Stimulated activated CD8-positive, alpha-beta memory T cell treated with anti-CD3 and anti-CD28 coated beads, Interleukin-4, amount 100 ng/mL, for 48 hours (primary cell): ENCODE measurements at regions not wholly inside any gene's neighbourhood (a gene's known extent, or its start where the extent isn't known, plus 50 kb on each side); places are given as distances from the start of the nearest gene placed in this dataset.
"Not testable (repeated sequence)": the region's sequence is repeated elsewhere in the genome, so short reads cannot be mapped to it uniquely, and the experiment has no call there.

Experiments used
- DNase-seq: peaks from one replicate; pipeline ENCODE4 v3.0.0-alpha.2; 2020

DNA sequence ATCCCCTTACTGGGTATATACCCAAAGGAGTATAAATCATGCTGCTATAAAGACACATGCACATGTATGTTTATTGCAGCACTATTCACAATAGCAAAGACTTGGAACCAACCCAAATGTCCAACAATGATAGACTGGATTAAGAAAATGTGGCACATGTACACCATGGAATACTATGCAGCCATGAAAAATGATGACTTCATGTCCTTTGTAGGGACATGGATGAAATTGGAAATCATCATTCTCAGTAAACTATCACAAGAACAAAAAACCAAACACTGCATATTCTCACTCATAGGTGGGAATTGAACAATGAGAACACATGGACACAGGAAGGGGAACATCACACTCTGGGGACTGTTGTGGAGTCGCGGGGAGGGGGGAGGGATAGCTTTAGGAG lies 161.7 kb upstream of the PHACTR1 start:
- DNase-seq: not testable (repeated sequence)

DNA sequence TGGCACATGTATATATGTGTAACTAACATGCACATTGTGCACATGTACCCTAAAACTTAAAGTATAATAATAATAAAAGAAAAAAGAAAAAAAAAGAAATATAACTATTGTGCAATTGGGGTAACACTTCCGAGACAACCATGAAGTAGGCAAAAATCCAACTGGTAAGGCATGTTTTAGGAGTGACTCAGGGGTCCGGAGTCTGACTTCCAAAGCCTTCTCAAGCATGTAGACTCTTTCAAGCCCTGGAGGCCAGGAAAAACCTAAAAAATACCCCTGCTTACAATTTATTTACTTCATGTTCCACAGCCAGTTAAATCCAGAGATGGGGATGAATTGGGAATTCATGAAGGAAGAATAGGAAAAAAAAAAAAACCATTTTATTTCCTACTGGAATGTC lies 161.3 kb upstream of the PHACTR1 start:
- no peak for DNase-seq

DNA sequence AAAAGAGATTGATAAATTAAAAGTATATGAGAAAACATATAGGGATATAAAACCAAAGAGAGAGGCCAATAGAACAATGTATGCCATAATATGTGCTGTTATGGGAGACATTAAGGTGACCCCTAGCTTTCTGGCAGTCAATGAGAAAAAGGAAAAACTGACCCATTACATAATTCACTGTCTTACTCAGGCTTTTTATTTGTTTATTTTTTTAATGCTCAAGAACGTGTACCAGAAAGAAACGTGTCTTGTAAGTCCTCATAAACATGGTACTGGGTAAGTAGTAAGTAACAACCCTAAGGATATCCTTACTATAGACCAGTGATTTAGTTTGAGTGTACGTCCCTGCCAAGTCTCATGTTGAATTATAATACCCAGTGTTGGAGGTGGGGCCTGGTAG lies 160.8 kb upstream of the PHACTR1 start:
- no peak for DNase-seq

DNA sequence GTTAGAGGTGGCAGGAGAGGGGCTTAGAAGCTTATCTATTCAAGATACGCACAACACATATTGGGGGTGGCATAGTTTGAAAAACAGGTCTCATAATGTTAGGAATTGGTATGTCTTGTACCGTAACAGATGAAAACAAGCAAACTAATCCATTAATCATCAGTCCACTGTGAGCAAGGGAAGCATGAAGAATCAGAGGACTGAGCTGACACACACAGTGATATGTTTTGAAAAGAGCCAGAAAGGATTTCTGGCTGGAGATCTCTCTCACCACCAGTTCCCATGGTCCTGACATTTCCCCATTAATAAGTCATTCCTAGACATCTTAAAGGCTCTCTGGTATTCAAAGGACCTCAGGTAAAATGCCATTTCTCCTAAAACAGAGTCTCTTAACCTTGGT lies 158.8 kb upstream of the PHACTR1 start:
- no peak for DNase-seq

DNA sequence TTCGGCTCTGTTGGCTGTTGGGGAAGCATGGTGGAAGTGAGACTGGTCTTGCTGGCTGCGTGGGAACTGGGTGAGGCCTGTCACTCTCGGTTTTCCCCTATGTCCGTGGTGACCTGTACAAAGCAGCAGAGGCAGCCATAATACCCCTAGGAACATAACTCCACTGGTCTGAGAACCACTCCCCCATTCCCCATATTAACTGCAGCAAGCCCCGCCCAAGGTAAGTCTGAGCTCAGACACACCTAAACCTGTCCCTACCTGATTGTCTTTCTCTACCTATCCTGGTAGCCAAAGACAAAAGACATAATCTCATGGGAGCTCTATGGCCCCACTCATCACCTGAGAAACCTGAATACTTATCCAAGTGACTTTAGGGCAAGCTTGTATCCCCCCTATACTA lies 156.3 kb upstream of the PHACTR1 start:
- DNase-seq: no peak

DNA sequence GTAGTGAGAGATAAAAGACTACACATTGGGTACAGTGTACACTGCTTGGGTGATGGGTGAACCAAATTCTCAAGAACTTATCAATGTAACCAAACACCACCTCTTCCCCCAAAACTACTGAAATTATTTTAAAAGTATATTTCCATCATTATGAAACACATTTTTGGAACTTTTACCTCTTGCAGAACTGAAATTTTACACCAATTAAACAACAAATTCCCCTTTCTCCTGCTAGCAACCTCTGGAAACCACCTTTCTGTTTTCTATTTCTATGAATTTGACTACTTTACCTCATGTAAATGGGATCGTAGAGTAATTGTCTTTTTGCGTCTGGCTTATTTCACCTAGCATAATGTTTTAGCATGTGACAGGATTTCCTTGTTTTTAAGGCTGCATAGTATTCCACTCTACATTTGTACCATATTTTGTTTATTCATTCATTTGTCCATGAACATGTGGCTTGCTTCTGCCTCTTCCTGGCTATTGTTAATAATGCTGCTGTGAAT lies 149.9 kb upstream of the PHACTR1 start:
- DNase-seq: no peak

DNA sequence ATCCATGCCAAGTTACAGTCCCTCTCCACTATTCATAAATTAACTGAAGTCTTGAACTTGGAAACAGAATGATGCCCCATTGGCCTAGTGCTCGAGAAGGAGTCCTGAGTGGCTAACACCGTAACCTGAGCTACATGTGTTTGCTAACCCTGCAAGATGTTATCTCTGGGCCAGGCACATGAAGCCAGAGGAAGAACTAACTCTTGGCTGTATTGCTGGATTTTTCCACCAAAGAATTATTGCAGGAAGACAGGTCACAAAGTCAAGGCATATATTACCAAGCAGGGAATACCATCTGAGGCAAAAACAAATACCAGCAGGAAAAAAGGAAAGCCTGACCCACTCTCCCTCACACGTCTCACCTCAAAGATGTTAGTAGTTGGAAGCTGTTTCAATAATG lies 148.9 kb upstream of the PHACTR1 start:
- DNase-seq: no peak

DNA sequence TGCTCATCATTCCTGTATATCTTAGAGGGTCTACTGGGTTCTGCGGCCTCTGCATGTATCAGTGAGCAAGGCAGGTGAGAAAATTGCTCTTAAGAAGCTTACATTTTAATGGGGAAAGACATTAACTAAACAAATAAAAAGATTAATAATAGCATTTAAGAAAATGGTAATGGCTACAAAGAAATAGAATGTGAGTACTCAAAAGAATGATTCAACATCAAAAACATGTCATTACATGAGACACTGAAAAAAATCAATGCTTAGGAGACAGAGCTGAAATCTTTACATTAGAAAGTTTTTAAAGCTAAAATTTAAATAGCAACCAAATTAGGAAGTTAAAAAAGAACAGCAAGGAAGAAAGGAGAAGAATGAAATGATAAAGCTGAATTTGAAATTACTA lies 146.9 kb upstream of the PHACTR1 start:
- no peak for DNase-seq

DNA sequence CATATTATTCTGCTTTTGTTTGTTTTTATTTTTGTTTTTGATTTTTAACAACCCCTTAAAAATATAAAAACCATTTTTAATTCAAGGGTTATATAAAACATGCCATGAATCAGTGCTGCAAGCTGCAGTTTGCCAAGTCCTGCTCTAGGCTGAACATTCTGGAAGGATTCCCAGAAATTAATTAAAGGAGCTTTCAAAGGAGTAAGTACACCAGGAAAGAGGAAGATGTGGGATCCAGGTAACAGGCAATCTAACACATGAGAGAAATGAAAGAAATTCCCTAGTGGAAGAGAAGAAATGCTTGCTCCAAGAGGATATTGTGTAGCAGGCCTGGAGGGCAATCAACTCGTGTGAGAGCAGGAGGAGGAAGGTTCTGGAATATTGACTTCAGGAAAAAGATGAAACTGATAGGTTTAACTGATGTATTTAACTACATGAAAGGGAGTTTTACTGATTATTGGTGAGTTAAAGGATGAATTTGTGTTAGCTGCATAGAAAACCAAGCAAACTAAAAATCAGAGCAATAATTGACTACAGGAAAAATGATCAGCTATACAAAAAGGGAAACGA lies 146.0 kb upstream of the PHACTR1 start:
- DNase-seq: no peak

DNA sequence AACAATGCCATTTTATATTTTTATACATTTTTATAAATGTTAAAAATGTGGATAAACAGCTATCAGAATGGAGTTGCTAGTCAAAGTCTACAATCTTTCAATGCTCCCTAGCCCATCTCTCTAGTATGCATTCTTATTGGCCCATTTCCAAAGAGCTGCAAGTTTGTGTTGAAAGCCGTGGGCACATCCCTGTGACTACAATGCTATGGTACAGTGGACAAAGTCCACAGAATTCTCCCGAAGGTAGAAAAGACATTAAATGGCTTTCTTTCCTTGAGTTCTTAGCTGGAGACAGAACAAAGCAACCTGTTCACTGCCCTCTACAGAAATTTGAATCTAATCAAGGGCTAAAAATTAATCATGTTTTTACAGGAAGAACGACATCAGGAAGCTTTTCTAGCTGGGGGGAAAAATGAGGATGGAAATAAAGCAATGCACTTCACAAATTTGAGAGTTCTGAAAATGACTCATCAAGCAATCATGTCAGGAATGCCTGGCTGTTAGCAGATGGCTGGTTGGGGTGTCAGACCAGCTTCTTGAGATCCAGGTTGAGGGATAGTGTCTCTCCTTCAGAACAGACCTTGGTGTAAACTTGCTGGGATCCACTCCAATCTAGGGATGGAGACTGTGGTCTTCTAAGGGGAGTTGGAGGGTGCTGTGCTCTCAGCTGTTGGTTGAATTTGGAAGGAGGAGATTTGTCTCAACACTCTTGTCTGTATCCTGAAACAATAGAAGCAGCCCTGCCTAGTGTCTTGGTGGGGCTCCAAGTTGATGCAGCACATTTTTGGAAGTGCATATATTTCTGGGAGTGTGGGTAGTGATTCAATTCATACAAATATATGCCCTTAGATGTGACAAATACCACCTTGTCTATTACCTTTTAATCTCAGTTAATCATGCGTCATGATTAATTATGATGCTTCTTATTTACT lies 143.4 kb upstream of the PHACTR1 start:
- DNase-seq: no peak

DNA sequence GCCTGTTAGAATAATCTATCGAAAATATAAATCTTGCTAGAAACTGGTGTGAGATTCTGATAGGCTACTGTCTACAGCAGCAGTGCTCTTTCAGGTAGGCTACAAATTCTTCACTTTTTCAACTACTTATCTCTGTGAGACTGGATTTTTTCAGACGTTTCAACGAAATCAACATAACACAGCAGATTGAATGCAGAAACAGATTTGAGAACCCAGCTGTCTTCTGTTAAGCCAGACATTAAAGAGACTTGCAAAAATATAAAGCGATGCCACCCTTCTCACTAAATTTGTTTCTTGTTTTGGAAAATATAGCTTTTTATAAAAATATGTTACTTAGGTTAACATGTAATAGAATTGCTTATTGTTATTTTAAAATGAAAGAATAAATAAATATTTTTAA lies 140.6 kb upstream of the PHACTR1 start:
- no peak for DNase-seq

DNA sequence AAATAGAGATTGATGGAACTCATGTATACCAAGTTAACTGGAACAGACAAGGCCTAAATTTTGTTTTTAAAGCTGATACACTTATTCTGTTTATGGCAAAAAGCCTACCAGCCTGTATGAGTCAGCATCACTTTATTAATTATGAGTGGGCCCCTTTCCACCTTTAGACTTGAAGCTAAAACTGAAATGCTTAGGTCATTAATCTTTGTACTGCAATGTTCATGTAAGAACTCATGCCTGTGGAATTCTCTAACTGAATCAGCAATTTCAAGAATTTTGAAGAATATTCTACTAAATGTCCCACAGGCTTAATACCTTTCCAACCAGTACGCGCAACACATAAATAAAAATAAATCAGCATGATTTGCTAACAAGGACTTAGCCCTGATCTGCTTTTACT lies 140.2 kb upstream of the PHACTR1 start:
- DNase-seq: no peak

DNA sequence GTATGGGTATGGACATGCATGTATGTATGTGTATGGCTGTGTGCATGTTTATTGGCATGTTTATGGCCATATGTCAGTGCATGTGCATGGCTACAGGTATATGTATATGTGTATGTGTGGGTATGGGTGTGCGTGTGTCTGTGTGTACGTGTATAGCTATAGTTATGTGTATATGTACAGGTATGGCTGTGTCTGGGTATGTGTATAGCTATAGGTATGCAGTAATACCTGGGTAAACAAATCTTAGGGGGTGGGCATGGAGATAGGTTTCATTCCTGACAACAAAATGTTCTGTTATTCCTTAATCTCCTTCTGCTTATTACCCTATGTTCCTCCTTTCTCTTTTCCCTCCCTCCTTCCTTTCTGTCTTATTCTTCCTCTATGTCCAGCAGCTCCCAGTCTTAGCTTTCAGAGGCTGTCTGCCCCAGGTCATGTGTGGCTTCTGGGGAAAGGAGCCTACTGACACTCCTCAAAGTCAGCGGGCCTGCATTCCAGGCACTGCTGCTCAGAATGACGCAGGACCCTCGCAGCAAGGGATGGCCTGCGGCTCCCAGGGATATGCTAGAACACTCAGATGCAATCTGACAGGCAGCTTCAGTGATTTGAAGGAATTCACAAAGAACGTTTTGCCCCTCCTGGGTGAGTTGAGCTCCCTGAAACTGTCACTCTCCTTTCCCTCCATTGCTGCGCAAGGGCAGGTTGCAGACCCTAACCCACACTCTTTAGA lies 139.3 kb upstream of the PHACTR1 start:
- no peak for DNase-seq

DNA sequence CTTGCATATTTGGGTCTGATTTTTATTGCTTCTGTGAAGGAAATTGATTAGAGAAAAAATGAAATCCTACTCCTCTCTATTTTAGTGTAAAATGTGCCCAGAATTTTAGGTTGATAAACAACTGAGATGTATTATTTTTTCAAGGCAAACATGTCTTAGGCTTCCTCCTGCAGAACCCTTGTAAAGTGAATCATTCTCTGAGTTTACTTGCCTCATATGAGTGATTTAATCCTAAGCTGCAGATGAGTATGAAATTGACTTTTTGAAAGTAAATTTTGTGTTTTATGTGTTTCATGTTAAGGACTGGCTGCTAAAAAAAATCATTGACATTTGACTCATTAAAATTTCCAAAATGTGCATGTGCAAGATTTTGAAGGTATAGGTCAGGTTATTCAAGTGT lies 138.5 kb upstream of the PHACTR1 start:
- no peak for DNase-seq

DNA sequence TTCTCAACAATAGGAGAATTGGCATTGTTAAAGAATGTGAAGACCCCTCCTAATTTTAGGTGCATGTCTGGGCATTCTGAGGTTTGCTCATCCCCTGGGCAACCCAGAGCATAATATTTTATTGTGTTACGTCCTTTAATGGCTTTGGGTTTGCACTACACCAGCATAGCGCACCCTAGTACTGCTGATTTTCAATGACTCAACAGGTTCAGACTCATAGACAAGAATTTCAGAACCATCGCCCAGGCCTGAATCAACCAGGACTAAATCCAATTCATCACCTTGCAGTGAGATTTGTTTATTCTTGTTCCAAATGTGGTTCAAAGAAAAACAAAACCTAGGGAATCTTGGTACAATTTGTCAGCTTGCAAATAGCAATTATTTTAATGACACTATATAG lies 137.8 kb upstream of the PHACTR1 start:
- DNase-seq: no peak

DNA sequence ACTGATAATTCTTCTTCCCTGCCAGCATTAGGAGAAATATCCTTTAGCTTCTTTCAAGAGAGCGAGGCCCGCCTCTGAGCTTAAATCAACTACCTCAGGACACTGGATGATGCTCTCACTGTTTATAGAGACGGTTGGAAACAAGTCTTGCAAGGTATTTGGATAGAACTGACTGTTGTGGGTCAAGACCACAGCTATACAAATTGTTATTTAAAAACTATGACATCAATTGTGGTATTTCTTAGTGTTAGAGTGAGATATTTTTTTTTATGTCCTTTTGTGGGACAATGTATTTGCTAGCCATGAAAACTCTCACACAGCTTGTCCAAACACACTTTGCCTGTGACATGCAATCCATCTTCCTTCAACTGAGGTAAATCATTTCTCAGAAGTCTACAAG lies 136.3 kb upstream of the PHACTR1 start:
- DNase-seq: no peak

DNA sequence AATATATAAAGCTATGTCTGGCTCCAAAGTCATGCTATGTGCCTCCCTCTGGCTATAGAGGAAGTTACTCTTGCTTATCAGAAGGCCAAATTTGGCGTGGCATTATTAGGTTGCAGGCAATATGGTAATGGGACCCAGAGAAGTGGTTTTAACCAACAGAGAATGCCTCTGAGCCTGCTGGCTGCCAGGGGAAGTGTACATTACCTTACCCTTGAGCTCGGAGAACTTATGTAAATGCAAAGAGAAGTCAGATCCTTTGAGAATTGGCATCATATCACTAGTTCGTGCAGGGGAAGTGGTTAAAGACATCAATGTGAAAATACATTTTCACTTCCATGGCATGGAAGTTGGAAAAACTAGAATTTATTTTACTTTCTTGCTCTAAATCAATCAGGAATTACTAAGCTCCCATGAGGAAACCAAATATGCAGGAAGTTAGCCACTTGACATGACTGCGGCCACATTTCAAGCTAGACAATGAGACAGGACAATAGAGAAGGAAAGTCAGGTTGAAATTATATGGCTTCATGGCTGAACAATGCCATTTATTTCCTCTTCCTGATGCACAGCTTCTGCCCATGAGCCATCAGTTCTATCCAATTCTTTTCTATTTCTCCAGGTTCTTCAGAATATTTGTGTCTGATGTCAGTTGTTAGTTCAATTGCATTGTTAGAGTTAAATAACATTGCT lies 134.0 kb upstream of the PHACTR1 start:
- no peak for DNase-seq

DNA sequence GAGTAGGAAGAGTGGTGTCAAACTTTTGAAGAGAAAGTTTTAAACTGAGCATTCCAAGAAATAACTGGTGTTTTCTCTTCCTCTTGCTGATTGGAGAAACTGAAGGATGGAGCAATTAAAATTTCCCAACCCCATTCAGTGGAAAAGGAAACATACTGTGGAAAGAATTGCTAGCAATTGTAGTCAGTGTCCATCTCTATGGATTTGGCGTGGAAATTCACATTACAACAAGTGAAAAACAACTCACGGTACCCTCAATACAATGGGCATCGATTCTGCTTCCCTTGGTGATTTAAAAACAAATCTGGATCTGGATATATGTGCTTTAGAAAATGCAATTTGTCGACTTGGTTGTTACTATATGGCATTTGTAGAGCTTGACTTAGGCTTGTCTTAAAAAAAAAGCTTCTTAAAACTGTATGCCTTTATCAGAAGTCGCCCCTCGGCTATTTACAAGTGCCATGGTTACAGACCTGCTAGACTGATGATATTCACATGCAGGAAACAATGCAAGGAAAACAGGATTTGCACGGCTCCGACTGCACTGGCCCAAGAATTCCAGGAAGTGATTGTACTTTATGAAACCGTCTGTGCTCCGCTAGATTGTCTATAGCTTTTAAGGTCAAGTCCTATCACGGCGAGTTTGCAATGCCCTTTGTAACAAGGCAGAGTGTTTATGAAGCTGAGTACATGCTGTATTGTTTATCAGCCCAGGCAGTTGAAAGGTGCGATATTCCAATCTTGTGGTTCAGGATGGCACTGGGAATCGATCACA lies 131.7 kb upstream of the PHACTR1 start:
- DNase-seq: no peak

DNA sequence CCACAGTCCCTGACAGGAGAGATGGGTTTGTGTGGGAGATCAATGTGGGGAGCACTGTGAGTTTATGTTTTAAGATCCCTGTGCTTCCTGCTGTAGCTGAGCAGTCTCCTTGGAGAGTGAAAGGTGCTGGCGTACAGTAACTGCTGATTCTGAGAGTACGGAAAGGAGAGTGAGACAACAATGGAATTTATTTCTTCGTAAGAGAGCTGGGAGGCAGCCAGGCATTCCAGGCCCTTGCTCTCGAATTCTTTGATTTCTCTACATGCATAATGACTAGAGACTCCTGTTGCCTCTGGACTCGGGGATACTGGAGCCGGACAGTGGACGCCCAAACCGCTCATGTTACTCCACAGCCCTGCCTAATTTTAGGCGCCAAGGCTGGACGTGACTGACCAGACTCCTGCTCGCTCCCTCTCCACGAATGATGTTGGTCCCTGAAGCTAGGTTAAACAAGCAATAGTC lies 131.0 kb upstream of the PHACTR1 start:
- DNase-seq: no peak

DNA sequence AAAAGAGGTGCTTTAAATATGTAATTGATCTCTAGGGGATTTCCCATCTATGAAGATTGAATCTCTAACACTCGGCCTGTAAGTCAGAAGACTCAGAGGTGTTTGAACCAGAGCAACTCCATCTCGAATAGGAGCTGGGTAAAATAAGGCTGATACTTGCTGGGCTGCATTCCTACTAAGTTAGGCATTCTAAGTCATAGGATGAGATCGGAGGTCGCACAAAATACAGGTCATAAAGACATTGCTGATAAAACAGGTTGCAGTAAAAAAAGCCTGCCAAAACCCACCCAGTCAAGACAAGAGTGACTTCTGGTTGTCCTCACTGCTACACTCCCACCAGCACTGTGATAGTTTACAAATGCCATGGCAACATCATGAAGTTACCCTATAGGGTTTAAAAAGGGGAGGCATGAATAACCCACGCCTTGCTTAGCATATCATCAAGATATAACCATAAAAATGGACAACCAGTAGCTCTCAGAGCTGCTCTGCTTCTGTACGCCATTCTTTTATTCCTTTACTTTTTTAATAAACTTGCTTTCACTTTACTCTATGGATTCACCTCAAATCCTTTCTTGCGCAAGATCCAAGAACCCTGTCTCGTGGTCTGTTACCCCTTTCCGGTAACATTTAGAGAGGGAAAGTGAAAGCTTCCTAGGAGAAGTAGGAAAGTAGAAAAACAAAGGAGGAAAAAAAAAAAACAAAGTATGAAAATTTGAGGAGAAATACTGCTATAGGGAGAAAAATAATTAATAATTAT lies 129.7 kb upstream of the PHACTR1 start:
- DNase-seq: no peak

DNA sequence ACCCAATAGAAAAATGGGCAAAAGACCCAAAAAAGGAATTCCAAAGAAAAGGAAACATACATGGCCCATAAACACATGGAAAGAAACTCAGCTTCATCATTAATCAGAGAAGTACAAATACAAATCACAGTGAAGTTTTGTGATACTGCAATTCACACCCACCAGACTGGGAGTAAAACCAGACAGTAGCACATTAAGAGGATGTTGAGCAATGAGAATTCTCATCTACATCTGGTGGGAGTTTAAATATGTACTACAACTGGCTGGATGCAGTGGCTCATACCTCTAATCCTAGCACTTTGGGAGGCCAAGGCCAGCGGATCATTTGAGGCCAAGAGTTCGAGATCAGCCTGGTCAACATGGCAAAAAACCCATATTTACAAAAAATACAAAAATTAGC lies 125.7 kb upstream of the PHACTR1 start:
- DNase-seq: no peak

DNA sequence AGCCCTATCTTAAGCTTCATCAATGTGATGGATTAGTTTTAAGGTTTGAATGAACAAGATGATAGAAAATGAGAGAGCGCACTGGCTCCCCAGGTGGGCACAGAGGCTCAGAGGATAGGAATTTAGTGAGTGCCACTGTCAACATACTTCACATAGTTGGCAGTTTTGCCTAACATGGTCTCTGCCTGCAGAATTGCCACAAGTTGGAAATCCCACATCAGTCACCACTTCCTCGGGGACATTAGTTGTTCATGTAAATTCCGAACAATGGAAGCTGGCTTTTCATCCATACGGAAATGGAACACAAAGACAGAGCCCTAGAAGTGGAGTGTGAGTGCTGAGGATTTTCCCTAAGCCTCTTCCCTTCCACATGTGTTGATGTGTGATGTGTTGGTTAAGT lies 123.9 kb upstream of the PHACTR1 start:
- DNase-seq: no peak
